ENCODE measurements at regions not wholly inside any gene's neighbourhood (a gene's known extent, or its start where the extent isn't known, plus 50 kb on each side); places are given as distances from the start of the nearest gene placed in this dataset.
"Not testable (repeated sequence)": the region's sequence is repeated elsewhere in the genome, so short reads cannot be mapped to it uniquely, and the experiment has no call there.

DNA sequence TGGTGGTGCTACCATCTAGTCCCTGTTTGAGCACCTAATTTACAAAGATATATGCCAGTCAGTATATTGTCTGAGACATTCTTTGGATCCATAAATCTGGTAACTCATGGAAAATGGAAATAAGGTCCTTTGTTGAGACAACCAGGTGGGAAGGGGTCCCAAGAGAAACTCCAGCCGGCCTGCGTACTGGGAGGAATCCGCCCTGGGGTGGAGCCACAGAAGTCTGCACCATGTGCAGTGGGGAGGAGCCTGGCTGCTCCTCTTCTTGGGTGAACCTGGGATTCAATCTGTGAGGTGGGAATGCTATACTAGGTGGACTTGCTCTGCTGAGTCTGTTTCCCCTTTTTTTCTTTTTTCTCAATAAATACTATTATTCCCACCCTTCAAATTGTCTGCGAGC, 339.2 kb upstream of the TNRC6C start:
- no peak for DNase-seq (ENCODE audit: extremely low read depth in 1 of 11, low read depth in 9 of 11, low spot score in 4 of 11)

DNA sequence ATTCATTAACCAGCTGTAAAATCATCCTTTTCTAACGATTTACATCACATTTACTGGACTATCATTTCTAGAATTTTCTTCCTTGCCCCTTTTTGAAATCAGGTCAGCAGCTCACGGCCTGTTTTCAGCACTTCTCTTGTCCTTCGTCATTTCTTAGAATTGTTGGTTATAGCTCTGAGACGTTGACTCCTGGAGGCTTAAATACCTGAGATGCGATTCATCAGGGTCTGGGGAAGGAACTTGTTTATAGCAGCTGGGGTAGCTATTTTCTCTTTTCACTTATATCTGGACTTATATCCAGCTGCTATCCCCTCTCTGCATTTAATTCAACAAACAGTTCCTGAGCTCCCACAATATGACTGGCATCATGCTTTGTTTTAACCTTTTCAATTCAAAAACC, 338.7 kb upstream of the TNRC6C start:
- DNase-seq (ENCODE audit: extremely low read depth in 1 of 11, low read depth in 9 of 11, low spot score in 4 of 11) = no peak

GRCh38 chr17:77620282-77620681, 338.2 kb upstream of the TNRC6C start:
- DNase-seq (ENCODE audit: extremely low read depth in 1 of 11, low read depth in 9 of 11, low spot score in 4 of 11) = no peak

- DNase-seq (ENCODE audit: extremely low read depth in 1 of 11, low read depth in 9 of 11, low spot score in 4 of 11) = not testable (repeated sequence)
These were observed 336.4 kb upstream of the TNRC6C start for GRCh38 chr17:77622084-77622483.

- DNase-seq (ENCODE audit: extremely low read depth in 1 of 11, low read depth in 9 of 11, low spot score in 4 of 11) = no peak
These were observed 335.9 kb upstream of the TNRC6C start for GRCh38 chr17:77622647-77623046.

GRCh38 chr17:77623321-77623720, 335.2 kb upstream of the TNRC6C start:
- DNase-seq (ENCODE audit: extremely low read depth in 1 of 11, low read depth in 9 of 11, low spot score in 4 of 11) = not testable (repeated sequence)

DNA sequence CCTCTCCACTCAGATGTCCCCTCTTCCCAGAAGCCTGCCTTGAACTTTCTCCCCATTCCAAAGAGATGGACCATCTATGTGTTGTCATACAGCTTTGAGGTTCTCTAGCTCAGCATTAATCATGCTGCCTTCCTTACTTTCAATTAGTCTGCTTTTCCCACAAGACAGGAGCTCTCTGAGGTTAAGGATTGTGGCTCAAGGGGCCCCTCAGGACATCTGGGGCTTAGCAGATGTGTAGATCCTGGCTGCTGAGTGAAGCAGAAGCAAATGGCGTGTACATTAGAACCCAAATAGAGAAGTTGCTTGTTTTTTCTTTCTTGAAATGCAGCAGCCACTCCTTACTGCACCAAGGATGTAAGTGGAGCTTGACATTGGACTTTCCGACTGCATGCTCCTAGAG, 330.5 kb upstream of the TNRC6C start:
- no peak for DNase-seq (ENCODE audit: extremely low read depth in 1 of 11, low read depth in 9 of 11, low spot score in 4 of 11)

- not testable (repeated sequence) for DNase-seq (ENCODE audit: extremely low read depth in 1 of 11, low read depth in 9 of 11, low spot score in 4 of 11)
These were observed 329.2 kb upstream of the TNRC6C start for GRCh38 chr17:77629284-77629683.

GRCh38 chr17:77631307-77631706, 327.2 kb upstream of the TNRC6C start:
- no peak for DNase-seq (ENCODE audit: extremely low read depth in 1 of 11, low read depth in 9 of 11, low spot score in 4 of 11)

- DNase-seq (ENCODE audit: extremely low read depth in 1 of 11, low read depth in 9 of 11, low spot score in 4 of 11) = no peak
These were observed 325.9 kb upstream of the TNRC6C start for GRCh38 chr17:77632619-77633018.

- DNase-seq (ENCODE audit: extremely low read depth in 1 of 11, low read depth in 9 of 11, low spot score in 4 of 11) = no peak
These were observed 323.8 kb upstream of the TNRC6C start for GRCh38 chr17:77634710-77635109.

- DNase-seq (ENCODE audit: extremely low read depth in 1 of 11, low read depth in 9 of 11, low spot score in 4 of 11) = no peak
These were observed 323.3 kb upstream of the TNRC6C start for GRCh38 chr17:77635176-77635575.

DNA sequence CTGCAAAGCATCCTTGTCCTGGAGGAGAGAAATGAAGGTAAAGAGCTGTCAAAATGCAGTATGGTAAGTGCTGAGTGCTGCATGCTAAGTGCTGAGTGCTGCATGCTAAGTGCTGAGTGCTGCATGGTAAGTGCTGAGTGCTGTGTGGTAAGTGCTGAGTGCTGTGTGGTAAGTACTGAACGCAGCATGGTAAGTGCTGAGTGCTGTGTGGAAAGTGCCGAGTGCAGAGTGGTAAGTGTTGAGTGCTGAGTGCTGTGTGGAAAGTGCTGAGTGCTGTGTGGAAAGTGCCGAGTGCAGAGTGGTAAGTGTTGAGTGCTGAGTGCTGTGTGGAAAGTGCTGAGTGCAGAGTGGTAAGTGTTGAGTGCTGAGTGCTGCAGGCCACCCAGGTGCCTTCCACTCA, 322.7 kb upstream of the TNRC6C start:
- not testable (repeated sequence) for DNase-seq (ENCODE audit: extremely low read depth in 1 of 11, low read depth in 9 of 11, low spot score in 4 of 11)

- DNase-seq (ENCODE audit: extremely low read depth in 1 of 11, low read depth in 9 of 11, low spot score in 4 of 11) = no peak
These were observed 321.4 kb upstream of the TNRC6C start for GRCh38 chr17:77636835-77637817.

GRCh38 chr17:77637818-77638575, 320.5 kb upstream of the TNRC6C start:
- no peak for DNase-seq (ENCODE audit: extremely low read depth in 1 of 11, low read depth in 9 of 11, low spot score in 4 of 11)

- no peak for DNase-seq (ENCODE audit: extremely low read depth in 1 of 11, low read depth in 9 of 11, low spot score in 4 of 11)
These were observed 318.3 kb upstream of the TNRC6C start for GRCh38 chr17:77640252-77640651.

DNA sequence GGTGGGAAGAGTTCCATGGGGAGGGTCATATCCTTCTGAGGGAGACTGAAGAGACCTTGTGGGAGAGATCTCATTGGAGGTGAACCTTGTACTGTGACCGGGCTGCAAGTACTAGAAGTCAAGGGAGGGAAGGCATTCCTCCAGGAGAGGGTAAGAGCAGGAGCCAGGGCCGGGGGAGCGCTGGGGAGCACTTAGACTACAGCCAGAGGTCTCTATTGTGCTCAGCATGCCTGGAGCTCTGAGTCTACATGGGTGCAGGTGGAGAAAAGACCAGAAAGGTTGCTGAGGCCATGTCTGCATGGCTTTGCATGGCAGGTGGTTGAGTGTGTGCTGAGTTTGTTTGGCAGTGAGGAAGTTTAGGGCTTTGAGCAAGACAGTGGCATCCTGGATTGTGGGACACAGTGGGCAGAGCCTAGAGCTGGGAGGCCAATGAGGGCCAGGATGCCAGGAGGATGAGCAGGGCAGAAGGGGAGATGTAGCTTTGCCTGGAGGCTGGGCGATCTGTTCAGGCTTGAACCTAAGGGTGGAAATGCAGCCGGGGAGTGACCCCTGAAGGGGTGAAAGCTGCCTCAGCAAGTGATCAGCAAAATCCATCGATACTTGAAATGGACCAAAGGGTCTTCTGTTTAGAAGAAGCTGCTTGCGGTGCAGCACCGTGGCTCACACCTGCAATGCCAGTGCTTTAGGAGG, 317.4 kb upstream of the TNRC6C start:
- DNase-seq (ENCODE audit: extremely low read depth in 1 of 11, low read depth in 9 of 11, low spot score in 4 of 11) = no peak

GRCh38 chr17:77641718-77642117, 316.8 kb upstream of the TNRC6C start:
- DNase-seq (ENCODE audit: extremely low read depth in 1 of 11, low read depth in 9 of 11, low spot score in 4 of 11) = no peak

DNA sequence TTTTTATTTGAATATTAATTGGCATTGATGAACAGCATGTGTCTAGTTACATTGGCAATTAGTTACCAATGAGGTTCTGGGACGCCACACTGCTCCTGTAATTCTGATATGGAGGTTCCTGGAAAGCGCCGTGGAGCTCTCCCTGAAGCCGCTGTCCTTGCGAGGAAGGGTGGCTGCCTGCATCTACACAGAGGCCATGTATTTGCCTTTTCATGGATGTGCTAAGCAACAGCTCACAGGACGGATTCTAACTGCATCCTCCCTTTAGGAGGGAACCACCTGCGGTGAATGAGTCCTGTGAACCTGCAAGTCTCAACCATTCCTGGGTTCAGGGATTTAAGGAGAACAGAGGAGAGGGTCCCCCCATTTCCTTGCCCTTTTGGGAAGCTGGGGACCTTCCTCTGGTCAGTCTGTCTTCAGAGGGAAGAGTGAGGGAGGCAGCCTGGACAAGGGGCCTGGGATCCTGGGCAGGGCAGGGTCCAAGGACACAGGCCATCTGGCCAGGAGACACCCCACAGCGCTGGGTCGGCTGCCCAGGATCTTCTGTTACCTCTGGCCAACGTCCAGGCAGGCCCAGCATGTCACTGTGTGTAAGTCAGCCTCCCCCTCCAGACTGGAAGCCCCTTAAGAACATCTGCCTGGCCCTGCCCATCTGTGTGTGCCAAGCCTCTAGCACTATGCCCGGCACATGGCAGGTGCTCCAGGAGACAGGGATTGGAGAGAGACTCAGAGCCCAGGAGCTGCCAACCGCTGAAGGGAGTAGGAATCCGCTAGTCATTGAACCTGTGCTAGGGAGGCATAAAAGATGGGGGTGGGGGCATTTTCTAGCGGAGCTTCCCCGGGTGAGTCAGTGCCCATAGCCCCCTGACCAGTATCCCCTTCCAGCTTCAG, 314.1 kb upstream of the TNRC6C start:
- no peak for DNase-seq (ENCODE audit: extremely low read depth in 1 of 11, low read depth in 9 of 11, low spot score in 4 of 11)

All from renal cortex interstitium (tissue), 11 donors.